ENCODE measurements at regions not wholly inside any gene's neighbourhood (a gene's known extent, or its start where the extent isn't known, plus 50 kb on each side); places are given as distances from the start of the nearest gene placed in this dataset.

GRCh38 chr16:14375132-14375491 lies 254.9 kb downstream of the PARN start:
- Histone ChIP-seq H3K9me3 (ENCODE audit: control insufficient read depth, insufficient read depth, low read depth, low read length) (no peaks in the 10 kb centered on the region), H3K36me3 (ENCODE audit: control insufficient read depth in 2 of 2, insufficient read depth in 1 of 2, low read length in 2 of 2) (no peaks in the 10 kb centered on the region), H3K4me1 (ENCODE audit: control insufficient read depth, insufficient read depth, low read length) (no peaks in the 10 kb centered on the region), H3K4me3 (ENCODE audit: low read depth, low read length) (no peak overlapping the region), H3K27ac (ENCODE audit: extremely low read depth, low read depth, low read length) (no peak overlapping the region)
- ChIA-PET CTCF (no interaction called here), POLR2A (interaction anchor here (0.5 kb wide), 1 partner anchor 9 kb away, joined by 4 read pairs; no protein-coding TSS in a partner anchor)
- TF ChIP-seq ZNF146 (tag by site-specific recombination; IDR thresholded peaks at IDR 0.05) (no peak), ZNF202 (tag by site-specific recombination; IDR thresholded peaks at IDR 0.05; ENCODE audit: borderline replicate concordance) (no peak), SCRT2 (tag by site-specific recombination; IDR thresholded peaks at IDR 0.05) (no peak), YY2 (tag by site-specific recombination; IDR thresholded peaks at IDR 0.05) (no peak), KLF10 (tag by site-specific recombination; IDR thresholded peaks at IDR 0.05) (no peak), ZNF521 (tag by site-specific recombination; IDR thresholded peaks at IDR 0.05) (no peak), TCF7L2 (IDR thresholded peaks at IDR 0.05; ENCODE audit: borderline replicate concordance, low read depth, low read length) (no peak), MYNN (tag by site-specific recombination; IDR thresholded peaks at IDR 0.05; ENCODE audit: borderline replicate concordance) (no peak), ZFP69B (tag by site-specific recombination; IDR thresholded peaks at IDR 0.05) (no peak), ZXDB (tag by site-specific recombination; IDR thresholded peaks at IDR 0.05) (no peak), ZBTB1 (tag by site-specific recombination; IDR thresholded peaks at IDR 0.05) (no peak), ZBTB17 (tag by site-specific recombination; IDR thresholded peaks at IDR 0.05) (no peak), ZNF830 (tag by site-specific recombination; IDR thresholded peaks at IDR 0.05; ENCODE audit: low read depth) (no peak), ZNF514 (tag by site-specific recombination; IDR thresholded peaks at IDR 0.05) (no peak), ZNF701 (tag by site-specific recombination; IDR thresholded peaks at IDR 0.05) (no peak), EGR2 (tag by site-specific recombination; IDR thresholded peaks at IDR 0.05; ENCODE audit: low read depth) (no peak), ZNF544 (tag by site-specific recombination; IDR thresholded peaks at IDR 0.05) (no peak)
- TF ChIP-seq, protein P1, sequence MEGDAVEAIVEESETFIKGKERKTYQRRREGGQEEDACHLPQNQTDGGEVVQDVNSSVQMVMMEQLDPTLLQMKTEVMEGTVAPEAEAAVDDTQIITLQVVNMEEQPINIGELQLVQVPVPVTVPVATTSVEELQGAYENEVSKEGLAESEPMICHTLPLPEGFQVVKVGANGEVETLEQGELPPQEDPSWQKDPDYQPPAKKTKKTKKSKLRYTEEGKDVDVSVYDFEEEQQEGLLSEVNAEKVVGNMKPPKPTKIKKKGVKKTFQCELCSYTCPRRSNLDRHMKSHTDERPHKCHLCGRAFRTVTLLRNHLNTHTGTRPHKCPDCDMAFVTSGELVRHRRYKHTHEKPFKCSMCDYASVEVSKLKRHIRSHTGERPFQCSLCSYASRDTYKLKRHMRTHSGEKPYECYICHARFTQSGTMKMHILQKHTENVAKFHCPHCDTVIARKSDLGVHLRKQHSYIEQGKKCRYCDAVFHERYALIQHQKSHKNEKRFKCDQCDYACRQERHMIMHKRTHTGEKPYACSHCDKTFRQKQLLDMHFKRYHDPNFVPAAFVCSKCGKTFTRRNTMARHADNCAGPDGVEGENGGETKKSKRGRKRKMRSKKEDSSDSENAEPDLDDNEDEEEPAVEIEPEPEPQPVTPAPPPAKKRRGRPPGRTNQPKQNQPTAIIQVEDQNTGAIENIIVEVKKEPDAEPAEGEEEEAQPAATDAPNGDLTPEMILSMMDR (tag by site-specific recombination; IDR thresholded peaks at IDR 0.05): no peak
- TF ChIP-seq, protein P2, sequence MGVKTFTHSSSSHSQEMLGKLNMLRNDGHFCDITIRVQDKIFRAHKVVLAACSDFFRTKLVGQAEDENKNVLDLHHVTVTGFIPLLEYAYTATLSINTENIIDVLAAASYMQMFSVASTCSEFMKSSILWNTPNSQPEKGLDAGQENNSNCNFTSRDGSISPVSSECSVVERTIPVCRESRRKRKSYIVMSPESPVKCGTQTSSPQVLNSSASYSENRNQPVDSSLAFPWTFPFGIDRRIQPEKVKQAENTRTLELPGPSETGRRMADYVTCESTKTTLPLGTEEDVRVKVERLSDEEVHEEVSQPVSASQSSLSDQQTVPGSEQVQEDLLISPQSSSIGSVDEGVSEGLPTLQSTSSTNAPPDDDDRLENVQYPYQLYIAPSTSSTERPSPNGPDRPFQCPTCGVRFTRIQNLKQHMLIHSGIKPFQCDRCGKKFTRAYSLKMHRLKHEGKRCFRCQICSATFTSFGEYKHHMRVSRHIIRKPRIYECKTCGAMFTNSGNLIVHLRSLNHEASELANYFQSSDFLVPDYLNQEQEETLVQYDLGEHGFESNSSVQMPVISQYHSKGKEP (tag by site-specific recombination; IDR thresholded peaks at IDR 0.05): no peak

- Histone ChIP-seq H3K4me1 (ENCODE audit: control insufficient read depth, insufficient read depth, low read length) (no peaks in the 10 kb centered on the region), H3K4me3 (ENCODE audit: low read depth, low read length) (no peak overlapping the region), H3K9me3 (ENCODE audit: control insufficient read depth, insufficient read depth, low read depth, low read length) (no peaks in the 10 kb centered on the region), H3K27ac (ENCODE audit: extremely low read depth, low read depth, low read length) (no peak overlapping the region), H3K36me3 (ENCODE audit: control insufficient read depth in 2 of 2, insufficient read depth in 1 of 2, low read length in 2 of 2) (no peaks in the 10 kb centered on the region)
- ChIA-PET POLR2A (no interaction called here), CTCF (no interaction called here)
- no peak for TF ChIP-seq BCL11B (tag by site-specific recombination; IDR thresholded peaks at IDR 0.05; ENCODE audit: low read depth)
- TF ChIP-seq ZBTB6 (tag by site-specific recombination; IDR thresholded peaks at IDR 0.05): no peak
- TF ChIP-seq ZNF433 (tag by site-specific recombination; IDR thresholded peaks at IDR 0.05; ENCODE audit: low read depth): no peak
- no peak for TF ChIP-seq ZNF76 (tag by site-specific recombination; IDR thresholded peaks at IDR 0.05; ENCODE audit: borderline replicate concordance, low read depth)
- TF ChIP-seq ZNF843 (tag by site-specific recombination; IDR thresholded peaks at IDR 0.05): no peak
- no peak for TF ChIP-seq ZNF202 (tag by site-specific recombination; IDR thresholded peaks at IDR 0.05; ENCODE audit: borderline replicate concordance)
- no peak for TF ChIP-seq ZNF37A (tag by site-specific recombination; IDR thresholded peaks at IDR 0.05)
- no peak for TF ChIP-seq ZFHX2 (tag by site-specific recombination; conservative IDR thresholded peaks at IDR 0.05)
Measured at GRCh38 chr16:14374451-14375131, 255.5 kb downstream of the PARN start.

All from HEK293 (cell line).